DOHH2 (cell line): ENCODE measurements at regions not wholly inside any gene's neighbourhood (a gene's known extent, or its start where the extent isn't known, plus 50 kb on each side); places are given as distances from the start of the nearest gene placed in this dataset.

Experiments
- H3F3A ChIP-seq: fragments of 200-600 bp; sonication (generic), shearing (Covaris generic); 2 replicates; pipeline ENCODE4 v1.6.0; 2016; ENCODE audit warnings: antibody characterized with exemption, mild to moderate bottlenecking; ENCODE audit not compliant: control insufficient read depth, insufficient read depth
- H3K27ac ChIP-seq: fragments of 200-600 bp; sonication (generic); 2 replicates; pipeline ENCODE4 v1.5.1; 2014; ENCODE audit warnings: low read depth, mild to moderate bottlenecking, low read length, moderate library complexity
- H3K27me3 ChIP-seq: fragments of 200-600 bp; sonication (generic); 2 replicates; pipeline ENCODE4 v1.6.1; 2014; ENCODE audit warnings: mild to moderate bottlenecking, low read length, mixed read lengths; ENCODE audit not compliant: control insufficient read depth
- H3K36me3 ChIP-seq: fragments of 200-600 bp; sonication (generic); 2 replicates; pipeline ENCODE4 v1.6.1; 2014; ENCODE audit warnings: mild to moderate bottlenecking, low read length, moderate library complexity, mixed read lengths; ENCODE audit not compliant: control insufficient read depth
- H3K4me1 ChIP-seq: fragments of 200-600 bp; sonication (generic); 2 replicates; pipeline ENCODE4 v1.6.1; 2014; ENCODE audit warnings: mild to moderate bottlenecking, low read length, mixed read lengths; ENCODE audit not compliant: control insufficient read depth
- H3K4me2 ChIP-seq: fragments of 200-600 bp; sonication (generic); 2 replicates; pipeline ENCODE4 v1.6.0; 2014; ENCODE audit warnings: mild to moderate bottlenecking, low read length, moderate library complexity
- H3K4me3 ChIP-seq: fragments of 200-600 bp; sonication (generic); 2 replicates; pipeline ENCODE4 v1.5.1; 2014; ENCODE audit warnings: mild to moderate bottlenecking, low read length, mixed read lengths
- H3K79me2 ChIP-seq: fragments of 200-600 bp; sonication (generic); 2 replicates; pipeline ENCODE4 v1.6.1; 2014; ENCODE audit warnings: mild to moderate bottlenecking, low read length, mixed read lengths; ENCODE audit not compliant: control insufficient read depth
- H3K9me2 ChIP-seq: fragments of 200-600 bp; sonication (generic); replicated peaks from 2 replicates; pipeline ENCODE4 v1.6.1; 2014; ENCODE audit warnings: mild to moderate bottlenecking, low read length, mixed read lengths; ENCODE audit not compliant: control insufficient read depth
- H3K9me3 ChIP-seq: fragments of 200-600 bp; sonication (generic); 2 replicates; pipeline ENCODE4 v1.6.1; 2014; ENCODE audit warnings: antibody characterized with exemption, low read length, mixed read lengths; ENCODE audit not compliant: control insufficient read depth, insufficient read depth
- H4K20me1 ChIP-seq: fragments of 200-600 bp; sonication (generic); 2 replicates; pipeline ENCODE4 v1.6.0; 2014; ENCODE audit warnings: low read depth, mild to moderate bottlenecking, antibody characterized with exemption, low read length, moderate library complexity; ENCODE audit not compliant: control insufficient read depth, insufficient read depth
- EZH2phosphoT487 ChIP-seq: fragments of 200-600 bp; sonication (generic); IDR thresholded peaks from 2 replicates; pipeline ENCODE4 v1.6.1; 2017; ENCODE audit warnings: borderline replicate concordance, mild to moderate bottlenecking, antibody characterized with exemption, low read length, moderate library complexity, mixed read lengths
- TF ChIP-seq, protein P1 (sequence below): fragments of 200-600 bp; sonication (generic); IDR thresholded peaks from one replicate; pipeline ENCODE4 v1.5.1; 2014; ENCODE audit warnings: antibody characterized with exemption, mild to moderate bottlenecking, low read depth, low read length; ENCODE audit not compliant: poor library complexity, severe bottlenecking

DNA sequence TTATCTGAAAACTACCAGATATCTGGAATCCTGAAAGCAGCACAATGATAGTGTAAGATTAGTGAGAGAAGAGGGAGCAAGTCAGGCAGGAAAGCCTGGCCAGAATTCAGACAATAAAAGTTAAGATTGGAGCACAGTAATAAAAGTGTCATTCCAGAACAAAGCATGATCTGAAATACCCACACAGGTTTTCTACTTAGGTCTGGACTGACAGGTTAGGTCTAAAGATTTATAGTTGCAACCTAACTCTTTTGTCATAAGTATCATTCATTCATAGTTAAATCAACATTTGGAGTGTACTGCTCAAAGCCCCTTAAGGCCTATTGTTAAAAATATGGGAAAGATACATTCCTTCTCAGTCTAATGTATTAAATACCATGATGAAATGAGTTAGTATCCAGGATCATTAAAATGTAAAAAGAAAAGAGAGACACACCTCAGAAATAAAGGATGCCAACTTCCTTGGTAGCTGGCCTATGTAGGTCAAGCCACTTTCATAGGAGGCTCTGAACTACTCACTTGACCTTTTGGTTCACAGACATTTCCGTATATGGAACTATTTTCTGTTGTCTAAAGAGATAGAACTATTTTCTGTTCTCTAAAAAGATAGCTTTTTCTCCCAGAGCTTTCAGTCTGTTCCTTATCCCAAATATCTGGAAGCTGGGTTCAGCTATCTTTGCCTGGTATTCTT, 105.2 kb downstream of the FAS start:
- H3K27ac ChIP-seq = no peak overlapping the region
- TF ChIP-seq, protein P1, sequence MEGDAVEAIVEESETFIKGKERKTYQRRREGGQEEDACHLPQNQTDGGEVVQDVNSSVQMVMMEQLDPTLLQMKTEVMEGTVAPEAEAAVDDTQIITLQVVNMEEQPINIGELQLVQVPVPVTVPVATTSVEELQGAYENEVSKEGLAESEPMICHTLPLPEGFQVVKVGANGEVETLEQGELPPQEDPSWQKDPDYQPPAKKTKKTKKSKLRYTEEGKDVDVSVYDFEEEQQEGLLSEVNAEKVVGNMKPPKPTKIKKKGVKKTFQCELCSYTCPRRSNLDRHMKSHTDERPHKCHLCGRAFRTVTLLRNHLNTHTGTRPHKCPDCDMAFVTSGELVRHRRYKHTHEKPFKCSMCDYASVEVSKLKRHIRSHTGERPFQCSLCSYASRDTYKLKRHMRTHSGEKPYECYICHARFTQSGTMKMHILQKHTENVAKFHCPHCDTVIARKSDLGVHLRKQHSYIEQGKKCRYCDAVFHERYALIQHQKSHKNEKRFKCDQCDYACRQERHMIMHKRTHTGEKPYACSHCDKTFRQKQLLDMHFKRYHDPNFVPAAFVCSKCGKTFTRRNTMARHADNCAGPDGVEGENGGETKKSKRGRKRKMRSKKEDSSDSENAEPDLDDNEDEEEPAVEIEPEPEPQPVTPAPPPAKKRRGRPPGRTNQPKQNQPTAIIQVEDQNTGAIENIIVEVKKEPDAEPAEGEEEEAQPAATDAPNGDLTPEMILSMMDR = no peak
- no peak for TF ChIP-seq EZH2phosphoT487
- H3K79me2 ChIP-seq = no peaks in the 10 kb centered on the region

DNA sequence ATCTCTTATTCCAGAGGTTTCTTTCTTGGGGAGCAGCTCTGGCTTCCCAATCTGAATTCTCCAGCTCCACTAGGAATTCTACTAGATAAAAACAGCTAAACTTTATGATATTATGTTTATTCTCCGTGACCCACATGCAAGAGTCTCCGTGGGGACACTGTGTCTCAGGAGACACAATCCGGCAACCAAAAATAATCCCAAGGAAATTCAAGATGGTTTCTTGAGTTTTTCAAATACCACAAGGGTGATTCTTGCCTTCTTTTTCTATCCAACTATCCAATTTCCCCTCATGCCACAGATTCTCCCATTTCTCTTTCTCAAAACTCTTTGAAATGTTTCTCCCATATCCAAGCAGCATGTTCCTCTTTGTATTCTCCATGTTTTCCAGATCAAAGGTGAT, 103.1 kb downstream of the FAS start:
- Histone ChIP-seq H3K9me3 (no peaks in the 10 kb centered on the region), H3K27me3 (no peaks in the 10 kb centered on the region), H3K27ac (no peak overlapping the region), H4K20me1 (no peaks in the 10 kb centered on the region), H3K4me2 (no peak overlapping the region), H3K4me1 (no peaks in the 10 kb centered on the region), H3F3A (no peaks in the 10 kb centered on the region), H3K36me3 (no peaks in the 10 kb centered on the region), H3K4me3 (no peak overlapping the region), H3K79me2 (no peaks in the 10 kb centered on the region), H3K9me2 (no peaks in the 10 kb centered on the region)
- TF ChIP-seq EZH2phosphoT487 = no peak
- TF ChIP-seq, protein P1 = no peak

More for the DNA sequence above, 105.2 kb downstream of the FAS start:
- Histone ChIP-seq H3K4me3 (no peak overlapping the region), H3K4me1 (no peaks in the 10 kb centered on the region), H3K27me3 (no peaks in the 10 kb centered on the region), H4K20me1 (no peaks in the 10 kb centered on the region), H3K9me2 (no peaks in the 10 kb centered on the region), H3K4me2 (no peak overlapping the region), H3F3A (no peaks in the 10 kb centered on the region), H3K9me3 (no peaks in the 10 kb centered on the region), H3K36me3 (no peaks in the 10 kb centered on the region)

DNA sequence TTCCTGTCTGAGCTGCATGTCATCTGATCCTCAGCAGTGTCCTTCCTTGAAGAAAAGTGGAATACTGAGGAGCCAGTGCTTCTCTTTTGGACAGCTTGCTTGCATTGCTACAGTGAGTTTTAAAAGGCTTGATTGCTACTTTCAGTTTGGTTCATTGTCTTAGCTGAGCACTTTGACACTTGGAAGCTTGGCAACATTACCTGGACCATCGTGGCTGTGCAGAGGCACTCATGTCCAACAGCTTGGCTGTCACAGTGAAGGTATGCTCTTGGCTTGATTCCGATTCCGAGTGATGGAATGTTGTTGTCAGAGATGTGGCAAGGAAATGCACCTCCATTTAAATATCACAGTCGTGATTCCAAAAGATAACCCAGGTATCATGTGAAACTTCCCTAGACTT, 102.4 kb downstream of the FAS start:
- H3K4me2 ChIP-seq = no peak overlapping the region
- no peaks in the 10 kb centered on the region for H4K20me1 ChIP-seq
- TF ChIP-seq EZH2phosphoT487 = no peak
- TF ChIP-seq, protein P1 = no peak

More for the DNA sequence above, 102.4 kb downstream of the FAS start:
- no peak overlapping the region for H3K27ac ChIP-seq
- no peaks in the 10 kb centered on the region for H3K9me2 ChIP-seq
- no peaks in the 10 kb centered on the region for H3K9me3 ChIP-seq
- H3K4me1 ChIP-seq = no peaks in the 10 kb centered on the region
- H3K79me2 ChIP-seq = no peaks in the 10 kb centered on the region
- no peak overlapping the region for H3K4me3 ChIP-seq
- no peaks in the 10 kb centered on the region for H3F3A ChIP-seq
- no peaks in the 10 kb centered on the region for H3K27me3 ChIP-seq
- H3K36me3 ChIP-seq = no peaks in the 10 kb centered on the region
